Ovary (tissue), 3 donors: ENCODE measurements at regions not wholly inside any gene's neighbourhood (a gene's known extent, or its start where the extent isn't known, plus 50 kb on each side); places are given as distances from the start of the nearest gene placed in this dataset.

Experiments used
- CTCF ChIP-seq, 3 donors: fragments of 450-650 bp in 2 of 3; fragments of 200-600 bp in 1 of 3; IDR thresholded peaks; one replicate each; pipeline versions ENCODE4 v1.5.1 to v1.8.0; 2016 to 2022; ENCODE audit warnings: antibody characterized with exemption in 3 of 3, mild to moderate bottlenecking in 1 of 3
- EP300 ChIP-seq: sonication (generic); formaldehyde crosslinking; IDR thresholded peaks from one replicate; pipeline ENCODE4 v1.6.1; 2017; ENCODE audit warnings: antibody characterized with exemption
- POLR2A ChIP-seq: fragments of 450-650 bp; IDR thresholded peaks from one replicate; pipeline ENCODE4 v1.6.1; 2017; ENCODE audit warnings: antibody characterized with exemption, mild to moderate bottlenecking, moderate library complexity
- donor health status: DM: no; HTN: no; CAD: no.

GRCh38 chr21:21622460-21623234 lies 624.4 kb downstream of the NCAM2 start:
- no peak for TF ChIP-seq POLR2A
- TF ChIP-seq CTCF (IDR thresholded peaks at IDR 0.05) = no peak
- TF ChIP-seq EP300 = no peak
